CD4-positive, alpha-beta T cell treated with Interleukin-15 for 4 hours (primary cell): ENCODE measurements at regions not wholly inside any gene's neighbourhood (a gene's known extent, or its start where the extent isn't known, plus 50 kb on each side); places are given as distances from the start of the nearest gene placed in this dataset.
A peak's percentile ranks its signal among the peaks of the same experiment; 100 is the strongest.
"Not testable (repeated sequence)": the region's sequence is repeated elsewhere in the genome, so short reads cannot be mapped to it uniquely, and the experiment has no call there.

Experiments
- DNase-seq: peaks from one replicate; pipeline ENCODE4 v3.0.0-alpha.2; 2020; ENCODE audit warnings: low spot score

DNA sequence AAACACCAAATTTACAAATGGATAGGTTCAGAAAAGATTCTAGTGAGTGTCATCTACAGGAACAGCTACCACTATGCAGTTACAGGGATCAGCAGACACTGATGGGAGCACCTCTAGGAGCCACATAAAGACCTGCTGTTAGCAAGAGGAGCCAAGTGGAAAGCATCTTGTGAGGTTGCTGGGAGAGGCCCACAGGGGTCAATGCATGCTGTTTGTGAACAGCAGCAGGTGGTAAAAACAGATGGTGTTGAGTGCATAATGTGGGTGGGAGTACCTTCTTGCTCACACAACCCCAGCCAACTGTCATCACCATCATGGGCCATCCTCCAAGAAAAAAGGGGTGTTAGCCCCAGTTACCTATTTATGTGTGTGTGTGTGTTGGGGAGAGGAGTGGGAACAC lies 215.2 kb upstream of the SSTR1 start:
- no peak for DNase-seq

DNA sequence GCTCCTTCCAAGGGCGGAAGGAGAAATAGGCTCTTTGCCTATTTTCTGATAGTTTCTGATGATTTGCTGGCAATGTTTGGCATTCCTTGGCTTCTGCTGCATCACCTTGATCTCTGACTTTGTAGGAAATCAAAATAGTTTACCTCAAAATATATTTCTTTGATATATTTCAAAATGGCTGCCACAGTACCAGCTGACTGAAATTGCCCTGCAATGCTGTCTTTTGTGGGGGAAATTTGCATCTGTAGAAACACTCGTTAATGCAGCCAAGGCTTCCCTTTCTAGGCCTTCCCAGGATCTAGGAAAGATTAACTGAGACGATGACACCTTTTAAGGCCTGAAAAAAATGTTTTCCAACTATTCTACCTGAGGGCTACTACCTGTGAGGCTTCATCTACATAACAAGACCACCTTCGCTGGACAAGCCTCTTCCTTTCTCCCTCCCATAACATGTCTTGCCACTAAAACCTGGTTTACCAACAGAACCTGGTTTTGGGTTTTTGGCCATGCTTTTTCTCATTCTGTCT lies 212.8 kb upstream of the SSTR1 start:
- DNase-seq, result no peak

DNA sequence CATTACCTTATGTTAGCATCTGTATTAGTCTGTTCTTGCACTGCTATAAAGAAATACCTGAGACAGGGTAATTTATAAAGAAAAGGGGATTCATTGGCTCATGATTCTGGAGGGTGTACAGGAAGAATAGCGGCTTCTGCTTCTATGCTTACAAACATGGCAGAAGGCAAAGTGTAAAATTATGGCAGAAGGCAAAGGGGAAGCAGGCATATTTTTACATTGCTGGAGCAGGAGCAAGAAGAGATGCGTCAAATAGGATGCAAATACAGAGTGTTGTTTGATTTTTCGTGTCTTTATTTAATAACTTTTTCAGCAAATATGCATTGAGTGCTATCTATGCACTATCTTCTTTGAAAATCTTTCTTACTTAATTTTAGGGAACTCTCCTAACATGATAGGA lies 210.7 kb upstream of the SSTR1 start:
- DNase-seq, result no peak

DNA sequence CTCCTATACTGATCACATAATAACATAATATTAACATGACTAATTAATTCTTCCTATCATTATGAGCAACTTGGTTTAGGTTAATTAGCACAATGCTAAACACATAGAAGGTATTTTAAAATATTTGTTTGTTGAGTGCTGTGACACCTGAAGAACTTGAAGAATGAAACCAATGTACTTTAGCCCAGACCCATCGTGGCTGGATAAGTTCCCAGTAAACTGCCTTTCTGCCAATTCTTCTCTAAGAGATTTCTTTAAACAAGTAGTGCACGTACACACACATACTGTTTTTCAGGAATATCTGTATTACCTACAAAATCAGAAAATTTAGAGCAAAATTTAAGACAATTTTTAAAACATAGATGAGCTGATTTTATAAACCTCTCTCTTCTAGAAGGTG lies 207.4 kb upstream of the SSTR1 start:
- DNase-seq, result no peak

DNA sequence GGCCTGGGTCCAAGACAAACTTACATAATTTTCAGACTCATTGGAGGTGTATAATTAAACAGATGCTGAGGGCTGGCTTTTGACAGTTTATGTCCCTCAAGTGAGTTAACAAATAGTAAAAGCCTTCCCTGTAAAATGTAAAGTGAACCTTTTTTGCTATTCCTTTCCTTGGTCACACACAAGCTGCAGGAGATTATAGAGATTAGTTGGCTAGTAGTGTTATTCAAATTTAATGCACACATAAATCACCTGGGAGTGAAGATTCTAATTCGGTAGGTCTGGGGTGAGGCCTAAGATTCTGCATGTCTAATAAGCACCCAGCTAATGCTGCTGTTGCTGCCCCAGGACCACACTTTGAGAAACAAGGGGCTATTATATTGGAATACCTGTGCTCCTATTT lies 206.2 kb upstream of the SSTR1 start:
- DNase-seq, result no peak

DNA sequence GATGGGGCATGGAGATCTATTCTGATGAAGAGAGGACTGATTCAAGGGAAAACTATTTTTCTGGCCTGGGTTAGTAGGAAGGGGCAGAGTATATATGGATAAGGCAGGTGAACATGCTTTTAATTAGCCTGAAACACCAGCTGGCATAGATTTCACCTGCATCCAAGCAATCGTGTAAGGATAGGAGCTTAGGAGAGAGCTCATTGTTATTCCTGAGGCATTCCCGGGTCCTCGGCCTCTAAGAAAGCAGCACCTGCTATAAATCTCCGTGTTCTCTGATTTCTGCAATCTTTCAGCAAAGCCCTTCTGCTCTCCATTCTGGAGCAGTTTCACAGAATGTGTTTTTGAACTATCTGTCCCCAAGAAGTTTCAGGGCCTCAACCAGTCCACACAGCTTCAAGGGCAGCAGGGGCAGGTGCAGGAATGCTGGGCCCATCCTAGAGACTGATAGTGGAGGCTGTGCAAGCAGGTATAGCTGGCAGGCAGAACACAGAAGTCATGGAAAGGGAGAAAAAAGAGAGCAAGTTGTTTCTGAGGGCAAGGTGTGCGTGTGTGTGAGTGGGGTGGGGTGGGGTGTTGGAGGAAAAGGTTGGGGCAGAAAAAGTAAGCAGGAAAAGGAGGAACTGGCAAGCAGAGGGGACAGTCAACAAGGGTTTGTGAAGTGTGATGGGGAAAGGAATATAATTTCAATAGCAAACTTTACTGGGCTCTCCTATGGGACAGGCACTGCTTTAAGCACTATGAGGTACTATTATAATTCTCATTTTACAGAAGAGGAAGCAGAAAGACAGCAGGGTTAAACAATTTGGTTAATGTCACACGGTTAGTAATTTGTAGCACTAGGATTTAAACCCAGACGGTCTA lies 203.7 kb upstream of the SSTR1 start:
- no peak for DNase-seq

DNA sequence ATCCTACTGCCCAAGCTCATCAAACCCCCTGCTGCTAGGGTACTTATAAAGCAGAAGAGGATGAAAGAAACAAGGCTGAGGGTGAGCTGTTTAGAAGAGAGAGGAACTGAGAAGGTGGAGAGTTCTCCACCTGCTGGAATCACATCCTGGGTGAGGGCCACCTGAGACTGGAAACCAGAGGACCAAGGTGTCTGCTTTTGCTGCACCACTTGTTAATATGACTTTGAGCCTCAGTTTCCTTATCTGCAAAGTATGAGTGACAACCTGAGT lies 203.2 kb upstream of the SSTR1 start:
- DNase-seq, result no peak

DNA sequence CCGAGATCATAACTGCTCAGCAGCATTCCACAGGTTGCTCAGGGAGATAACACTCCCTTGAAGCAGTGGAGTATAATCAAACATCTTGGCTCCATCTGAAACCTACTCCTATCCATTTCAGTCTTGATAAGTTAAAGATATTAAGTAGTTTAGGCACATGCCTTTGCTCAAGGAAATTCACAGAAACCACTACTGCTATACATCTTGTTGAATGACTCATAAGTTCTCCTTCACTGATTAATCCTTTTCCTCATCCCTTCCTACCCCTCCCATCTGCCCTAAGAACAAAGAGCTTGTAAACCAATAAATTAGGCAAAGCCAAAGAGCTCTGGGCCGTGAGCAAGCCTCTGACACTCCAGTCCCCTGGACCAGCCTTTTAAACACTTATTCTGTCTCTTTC lies 196.5 kb upstream of the SSTR1 start:
- not testable (repeated sequence) for DNase-seq

DNA sequence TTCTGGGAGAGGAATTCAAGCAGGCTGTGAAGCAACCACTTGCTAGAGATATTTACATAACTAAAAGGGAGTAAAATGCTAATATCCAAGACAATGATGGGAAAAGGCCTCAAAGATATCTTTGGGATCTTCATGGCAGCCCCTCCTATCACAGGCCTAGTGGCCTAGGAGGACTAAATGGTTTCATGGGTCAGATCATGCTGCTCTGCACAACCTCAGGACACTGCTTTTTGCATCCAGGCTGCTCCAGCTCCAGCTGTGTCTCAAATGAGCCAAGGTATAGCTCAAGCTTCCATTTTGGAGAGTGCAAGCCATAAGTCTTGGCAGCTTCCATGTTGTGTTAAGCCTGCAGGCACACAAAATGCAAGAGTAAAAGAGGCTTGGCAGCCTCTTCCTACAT lies 195.6 kb upstream of the SSTR1 start:
- DNase-seq, result no peak

DNA sequence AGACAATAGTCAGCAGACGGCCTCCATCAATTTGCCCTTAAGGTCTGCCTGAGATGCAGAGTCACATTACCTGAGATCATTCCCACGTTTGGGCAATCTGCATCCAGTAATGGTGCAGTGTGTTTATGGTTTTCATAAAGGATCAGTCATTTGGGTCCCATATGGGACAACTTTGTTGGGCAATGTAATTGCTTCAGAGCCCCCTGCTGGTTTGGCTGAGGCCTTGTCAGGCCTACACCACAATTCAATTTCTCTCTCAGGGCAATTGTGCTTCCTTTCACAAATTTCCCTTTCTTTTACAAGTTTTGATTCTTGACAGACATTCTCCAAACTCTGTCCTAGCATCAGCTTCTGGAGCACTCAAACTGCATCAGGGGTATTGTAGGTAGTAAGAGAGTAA lies 191.2 kb upstream of the SSTR1 start:
- DNase-seq, result no peak

DNA sequence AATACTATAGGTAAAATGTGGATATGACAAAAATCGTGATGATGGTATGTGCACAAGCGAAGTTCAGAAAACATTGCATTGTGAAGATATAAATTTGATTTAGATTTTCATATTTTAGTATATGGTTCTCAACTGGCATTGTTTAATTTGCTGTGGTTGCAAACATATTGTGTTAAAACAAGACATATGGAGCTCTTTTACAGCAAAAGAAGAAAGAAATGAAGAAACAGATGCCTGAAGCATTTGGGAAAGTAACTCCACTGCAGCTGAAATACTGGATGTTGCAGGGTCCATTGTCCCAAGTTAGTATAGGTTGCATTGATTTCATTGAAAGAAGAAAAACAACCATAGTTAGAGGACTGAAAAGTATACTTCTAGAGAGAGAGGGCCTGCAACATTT lies 185.8 kb upstream of the SSTR1 start:
- DNase-seq, result no peak

DNA sequence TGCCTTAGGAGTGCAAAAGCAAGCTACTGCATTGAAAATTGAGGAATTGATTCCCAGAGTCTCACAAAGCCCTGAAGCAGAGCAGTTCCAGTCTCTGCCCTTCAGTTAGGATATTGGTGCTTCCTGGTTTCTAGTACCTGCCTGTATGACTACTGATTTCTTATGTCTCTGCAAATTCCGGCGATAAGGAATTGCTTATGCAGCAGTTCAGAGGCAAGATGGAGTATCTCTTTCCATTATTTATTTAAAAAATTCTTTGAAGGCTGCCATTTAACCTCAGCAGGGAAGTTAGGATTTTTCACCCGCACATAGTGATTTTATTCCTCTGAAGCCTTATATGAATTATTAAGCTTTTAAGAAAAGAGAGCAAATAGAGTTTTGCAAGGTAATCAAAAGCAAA lies 184.9 kb upstream of the SSTR1 start:
- DNase-seq, result no peak

DNA sequence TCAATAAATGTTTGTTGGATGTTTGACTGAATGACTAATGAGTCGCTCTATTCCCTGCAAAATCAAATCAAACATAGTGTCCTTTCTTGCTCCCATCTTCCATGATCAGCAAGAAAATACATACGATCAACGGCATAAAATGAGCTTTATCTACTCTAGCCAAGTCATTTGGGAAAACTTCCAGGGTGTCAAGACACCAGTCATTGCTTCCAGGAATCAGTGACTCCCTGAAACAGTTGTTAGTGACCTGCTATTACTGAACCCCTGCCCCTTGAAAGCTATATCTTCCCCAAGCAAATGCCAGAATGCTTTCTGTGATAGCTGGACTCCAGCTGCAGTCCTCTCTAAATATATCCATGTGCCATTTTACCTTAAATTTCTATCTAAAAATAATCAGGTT lies 169.5 kb upstream of the SSTR1 start:
- DNase-seq, result no peak

DNA sequence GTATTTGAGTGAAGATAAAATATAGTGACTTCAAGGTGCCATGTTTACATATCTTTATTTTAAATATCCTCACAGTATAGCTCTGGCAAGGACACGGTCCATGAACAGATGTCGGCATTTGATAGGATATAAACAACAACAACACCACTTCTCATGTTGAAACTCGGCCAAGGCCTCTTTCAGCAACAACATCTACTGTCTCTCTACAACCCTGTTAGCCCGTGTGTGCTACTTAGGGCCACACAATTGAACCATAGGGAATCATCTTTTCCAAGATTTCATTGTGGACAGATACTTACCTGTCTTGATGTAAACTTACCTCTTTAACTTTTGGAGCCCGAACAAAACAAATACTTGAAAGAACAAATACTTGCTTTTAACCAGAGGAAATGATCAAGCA lies 168.7 kb upstream of the SSTR1 start:
- no peak for DNase-seq

DNA sequence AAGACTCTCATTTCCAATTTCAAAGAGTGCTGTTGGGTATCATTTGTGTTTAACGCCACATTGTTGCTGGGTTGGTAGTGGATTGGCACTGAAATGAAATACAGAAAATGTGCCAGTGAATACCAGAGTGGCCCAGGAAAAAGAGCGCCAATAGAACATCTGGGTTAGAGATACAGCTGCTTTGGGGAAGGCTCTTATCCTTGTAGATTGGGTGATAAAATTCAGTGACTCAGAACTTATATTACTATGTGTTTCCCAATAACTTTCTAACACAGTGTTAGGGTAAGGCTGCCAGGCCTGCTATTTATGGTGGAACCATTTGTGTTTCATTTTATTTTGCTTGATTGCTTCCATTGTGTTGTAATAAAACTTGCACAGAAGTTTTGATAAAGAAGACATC lies 168.2 kb upstream of the SSTR1 start:
- DNase-seq, result no peak

DNA sequence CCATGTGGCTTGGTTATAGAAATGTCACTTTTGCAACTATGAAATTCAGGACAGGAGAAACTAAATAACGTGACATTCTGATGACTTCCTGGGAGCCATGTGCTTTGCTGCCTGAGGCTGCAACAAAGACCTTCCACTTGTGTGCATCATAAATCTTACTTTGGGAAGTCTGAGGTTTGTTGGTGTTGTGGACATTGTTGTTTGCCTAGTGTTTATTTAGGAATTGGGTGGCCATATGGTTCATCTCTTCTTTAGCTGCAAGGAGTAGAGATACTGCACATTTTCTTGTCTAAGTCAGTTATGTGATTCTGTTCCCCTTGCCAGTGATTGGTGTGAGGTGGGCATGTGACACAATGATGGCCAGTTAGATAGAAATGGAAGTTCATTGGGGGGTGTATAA lies 167.3 kb upstream of the SSTR1 start:
- DNase-seq, result no peak

DNA sequence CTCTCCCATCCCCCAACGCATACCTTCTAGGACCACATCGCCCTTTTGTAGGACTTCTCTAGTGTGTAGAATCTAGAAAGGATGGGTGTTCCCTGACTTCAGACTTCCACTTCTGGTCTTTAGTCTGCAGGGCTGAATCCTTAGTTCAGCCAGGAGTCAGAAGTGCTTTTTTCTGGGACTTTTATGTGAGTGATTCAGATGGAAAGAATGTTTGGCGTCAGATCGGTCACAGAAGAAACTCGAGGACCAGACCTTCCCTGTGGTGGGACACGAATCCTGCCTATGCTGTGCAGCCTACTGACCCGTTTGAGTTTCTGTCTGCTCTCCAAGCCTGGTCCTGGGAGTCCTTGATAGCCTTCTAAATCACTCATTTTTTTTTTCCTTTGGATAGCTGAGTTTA lies 165.4 kb upstream of the SSTR1 start:
- no peak for DNase-seq

DNA sequence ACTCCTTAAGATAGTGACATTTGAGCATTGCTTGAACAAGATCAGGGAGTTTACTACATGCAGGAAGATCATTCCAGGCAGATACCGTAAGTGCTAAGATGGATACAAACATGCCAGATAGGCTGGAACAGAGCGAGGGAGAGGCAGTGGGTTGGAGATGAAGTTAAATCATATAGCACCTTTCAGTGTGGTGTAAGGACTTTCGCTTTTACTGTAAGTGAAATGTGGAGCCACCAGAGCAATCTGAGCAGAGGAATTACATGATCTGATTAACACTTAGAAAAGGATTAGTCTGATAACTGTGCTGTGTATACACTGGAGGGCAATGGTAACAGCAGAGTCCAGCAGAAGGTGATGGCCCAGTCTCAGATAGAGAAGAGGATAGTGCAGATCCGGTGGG lies 163.0 kb upstream of the SSTR1 start:
- DNase-seq, result no peak

DNA sequence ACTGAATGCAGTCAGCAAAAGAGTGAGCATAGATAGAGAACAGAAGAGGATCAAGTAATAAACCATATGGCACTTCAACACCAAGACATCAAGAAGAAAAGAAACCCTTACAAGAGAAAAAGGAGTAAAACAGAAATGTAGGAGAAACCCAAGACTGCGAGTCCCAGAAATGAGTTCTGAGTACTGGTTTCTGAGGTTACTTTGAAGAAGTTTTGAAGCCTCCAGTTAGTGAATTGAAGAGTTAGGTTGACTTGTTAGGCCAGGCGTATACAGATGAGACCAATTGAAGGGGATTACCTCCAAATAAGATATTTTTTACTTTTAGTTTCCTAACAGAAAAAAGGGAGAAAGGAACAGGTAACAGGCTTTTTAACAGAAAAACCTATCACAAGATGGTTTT lies 162.2 kb upstream of the SSTR1 start:
- DNase-seq, result no peak

DNA sequence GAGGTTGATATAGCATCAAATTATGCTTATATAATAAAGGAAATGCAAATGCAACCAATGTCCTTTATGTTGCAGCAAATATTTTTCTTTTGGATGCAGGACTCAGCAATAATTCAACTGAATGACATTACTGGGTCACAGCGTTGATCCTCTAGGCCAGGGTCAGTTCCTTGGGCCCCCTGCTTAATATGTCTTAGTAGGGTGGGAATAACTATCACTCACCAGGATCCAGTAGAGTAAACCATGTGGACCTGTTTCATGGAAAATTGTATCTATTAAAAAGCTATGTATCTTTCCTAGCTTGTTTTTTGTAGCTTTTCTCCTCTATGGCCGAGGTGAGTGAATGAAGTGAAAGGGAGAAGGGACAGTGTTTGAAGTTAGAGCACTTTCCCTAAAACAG lies 161.5 kb upstream of the SSTR1 start:
- no peak for DNase-seq

DNA sequence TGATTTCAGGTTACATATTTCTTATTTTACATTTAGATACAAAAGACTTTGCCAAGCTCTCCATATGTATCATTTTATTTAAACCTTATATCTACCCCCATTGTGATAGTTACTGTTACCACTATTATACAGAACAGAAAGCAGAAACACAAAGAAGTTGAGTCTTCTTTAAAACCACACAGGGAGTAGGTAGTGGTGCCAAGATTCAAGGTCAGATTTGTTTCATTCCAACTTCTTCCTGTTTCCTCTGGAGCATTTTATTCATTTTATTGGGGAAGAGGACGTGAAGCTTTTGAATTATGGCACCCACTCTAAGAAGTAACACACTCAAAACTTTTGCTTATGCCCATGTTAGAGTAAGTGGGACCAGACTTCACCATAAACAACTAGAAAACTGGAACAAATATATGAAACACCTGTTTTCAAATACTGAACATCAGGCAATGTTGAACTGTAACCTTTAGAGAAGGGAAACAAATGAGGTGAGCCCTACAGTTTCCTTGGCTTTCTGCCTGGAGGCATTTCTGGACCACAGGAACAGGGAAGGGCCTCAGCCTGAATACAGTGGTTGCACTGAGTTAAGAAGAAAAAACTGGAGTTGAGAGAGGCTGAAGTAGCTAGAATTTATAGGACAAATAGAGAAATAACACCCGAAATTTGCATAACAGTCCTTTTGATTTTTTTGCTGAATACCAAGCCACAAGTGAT lies 160.4 kb upstream of the SSTR1 start:
- no peak for DNase-seq

DNA sequence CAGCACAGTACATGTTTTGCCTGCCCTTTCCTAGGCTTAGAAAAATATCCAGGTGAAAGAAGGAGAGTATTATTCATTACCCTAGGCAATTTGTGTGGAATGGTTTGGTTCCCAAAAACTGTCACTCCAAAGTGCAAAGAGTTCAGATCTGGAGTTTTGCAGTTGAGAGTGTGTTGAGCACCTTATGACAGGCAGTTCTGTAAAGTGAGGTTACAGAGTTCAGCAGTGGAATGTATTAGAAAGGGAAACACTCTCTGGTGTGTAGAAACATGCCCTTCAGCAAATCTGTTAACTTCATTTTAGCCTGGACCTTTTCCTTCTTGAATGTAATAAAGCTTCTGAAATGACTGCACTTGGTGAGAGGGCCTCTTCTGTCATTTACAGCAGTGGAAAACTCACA lies 154.0 kb upstream of the SSTR1 start:
- DNase-seq, result no peak

DNA sequence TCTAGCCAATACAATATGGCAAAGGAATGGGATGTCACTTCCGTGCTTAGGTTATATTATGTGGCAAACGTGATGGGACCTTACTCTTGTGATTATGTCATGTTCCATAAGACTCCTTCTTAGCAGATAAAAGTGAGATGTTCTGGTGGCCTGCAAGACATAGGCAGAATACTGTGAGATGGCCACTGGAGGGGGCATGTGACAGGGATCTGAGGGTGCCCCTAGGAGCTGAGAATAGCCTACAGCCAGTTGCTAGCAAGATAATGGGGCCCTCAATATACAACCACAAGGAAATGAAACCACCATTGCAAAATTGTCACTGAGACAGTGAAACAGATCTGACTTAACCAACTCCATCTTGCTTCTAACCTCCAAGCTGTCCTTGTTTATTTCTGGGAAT lies 151.4 kb upstream of the SSTR1 start:
- peak; percentile 25 for DNase-seq

DNA sequence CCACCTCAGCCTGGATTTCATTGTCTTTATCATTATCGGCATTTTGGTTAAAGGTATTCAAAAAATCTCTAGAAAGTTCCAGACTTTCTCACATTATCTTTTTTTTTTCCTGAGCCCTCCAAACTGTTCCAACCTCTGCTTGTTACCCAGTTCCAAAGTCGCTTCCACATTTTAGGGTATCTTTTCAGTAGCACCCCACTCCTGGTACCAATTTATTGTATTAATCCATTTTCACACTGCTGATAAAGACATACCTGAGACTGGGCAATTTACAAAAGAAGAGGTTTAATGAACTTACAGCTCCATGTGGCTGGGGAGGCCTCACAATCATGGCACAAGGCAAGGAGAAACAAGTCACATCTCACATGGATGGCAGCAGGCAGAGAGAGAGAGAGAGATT lies 145.5 kb upstream of the SSTR1 start:
- DNase-seq, result not testable (repeated sequence)
